HCT116 (cell line): ENCODE measurements at regions not wholly inside any gene's neighbourhood (a gene's known extent, or its start where the extent isn't known, plus 50 kb on each side); places are given as distances from the start of the nearest gene placed in this dataset.

ENCODE experiments used
- ATAC-seq: fragments of 200-7000 bp; cut with Tn5 transposase; 2 replicates; pipeline ENCODE4 v1.9.1; 2020; ENCODE audit warnings: mild to moderate bottlenecking, moderate library complexity
- BruUV-seq: library from RNA; stranded (reverse); fragments of 400-500 nt; replicated peaks from 2 replicates; lab custom pipeline; 2021; lab: Mats Ljungman, UMichigan
- CTCF ChIA-PET: fragments of 300-600 bp; sonication (Branson Sonifier 250); formaldehyde crosslinking; loops from one replicate; lab custom pipeline; 2021; ENCODE audit warnings: antibody characterized with exemption; lab: Charles Lee
- POLR2A ChIA-PET: fragments of 300-600, 350-600 bp; sonication (Branson Sonifier 250); formaldehyde crosslinking; loops from one replicate; lab custom pipeline; 2021; ENCODE audit warnings: antibody characterized with exemption; lab: Charles Lee
- RAD21 ChIA-PET, 2 experiments: fragments of 300-600 bp; sonication (Branson Sonifier 250); formaldehyde crosslinking; loops; one replicate each; lab custom pipeline; 2023; ENCODE audit warnings: low total read pairs in 2 of 2; ENCODE audit not compliant: uncharacterized antibody in 2 of 2, unreplicated experiment in 2 of 2, low non-redundant PET in 1 of 2; lab: Charles Lee
- DNase-seq: peaks from one replicate; pipeline ENCODE4 v3.0.0-alpha.2; 2010; ENCODE audit warnings: low read depth, low spot score
- H2AFZ ChIP-seq: fragments of 200-600 bp; shearing (Covaris generic), sonication (generic); 2 replicates; pipeline ENCODE4 v1.6.1; 2017; ENCODE audit warnings: low read depth, mixed run types, mixed read lengths, antibody characterized with exemption, low read length; ENCODE audit not compliant: poor library complexity, severe bottlenecking
- H3K27ac ChIP-seq: 2 replicates; pipeline ENCODE4 v1.5.1; 2012; ENCODE audit warnings: low read depth, low read length
- H3K27me3 ChIP-seq: fragments of 200-600 bp; sonication (generic); 2 replicates; pipeline ENCODE4 v1.6.1; 2016; ENCODE audit warnings: mixed run types, low read length, mixed read lengths; ENCODE audit not compliant: insufficient read depth
- H3K36me3 ChIP-seq, 2 experiments: fragments of 200-500 bp in 1 of 2; fragments of 200-600 bp in 1 of 2; sonication (Bioruptor generic) in 1 of 2; sonication (generic) in 1 of 2; 2 replicates each; pipeline versions ENCODE4 v1.5.1 to v1.6.1; 2014 to 2016; ENCODE audit warnings: low read length in 2 of 2, inconsistent platforms in 1 of 2, mixed read lengths in 1 of 2, mixed run types in 1 of 2; ENCODE audit not compliant: insufficient read depth in 2 of 2, control insufficient read depth in 1 of 2
- H3K4me1 ChIP-seq, 2 experiments: fragments of 200-600 bp in 1 of 2; sonication (generic) in 1 of 2; 2 replicates each; pipeline versions ENCODE4 v1.5.1 to v1.6.1; 2012 to 2017; ENCODE audit warnings: low read length in 2 of 2, inconsistent platforms in 1 of 2, mild to moderate bottlenecking in 1 of 2, mixed read lengths in 1 of 2, mixed run types in 1 of 2, moderate library complexity in 1 of 2; ENCODE audit not compliant: insufficient read depth in 2 of 2, control insufficient read depth in 1 of 2
- H3K4me2 ChIP-seq: fragments of 200-600 bp; sonication (generic); 2 replicates; pipeline ENCODE4 v1.6.1; 2017; ENCODE audit warnings: mixed run types, low read length, mixed read lengths
- H3K4me3 ChIP-seq, 2 experiments: fragments of 200-600 bp in 1 of 2; sonication (generic) in 1 of 2; replicated peaks in 1 of 2; 2 replicates each; pipeline ENCODE4 v1.5.1; 2011 to 2016; ENCODE audit warnings: low read length in 2 of 2, control low read depth in 1 of 2, low read depth in 1 of 2, mild to moderate bottlenecking in 1 of 2, mixed read lengths in 1 of 2, mixed run types in 1 of 2
- H3K79me2 ChIP-seq: fragments of 200-600 bp; sonication (generic); 2 replicates; pipeline ENCODE4 v1.6.1; 2017; ENCODE audit warnings: mild to moderate bottlenecking, mixed run types, low read length, moderate library complexity, mixed read lengths; ENCODE audit not compliant: insufficient read depth
- H3K9ac ChIP-seq: fragments of 200-600 bp; sonication (generic); 2 replicates; pipeline ENCODE4 v1.6.1; 2016; ENCODE audit warnings: low read length, mixed read lengths
- H3K9me2 ChIP-seq: fragments of 200-600 bp; sonication (generic), shearing (Covaris generic); 2 replicates; pipeline ENCODE4 v1.6.1; 2017; ENCODE audit warnings: mixed run types, mild to moderate bottlenecking, moderate library complexity; ENCODE audit not compliant: insufficient read depth
- H3K9me3 ChIP-seq, 2 experiments: fragments of 200-500 bp in 1 of 2; fragments of 200-600 bp in 1 of 2; sonication (Bioruptor generic) in 1 of 2; sonication (generic) in 1 of 2; 2 replicates each; pipeline ENCODE4 v1.6.1; 2014 to 2017; ENCODE audit warnings: low read length in 2 of 2, mixed read lengths in 2 of 2, inconsistent platforms in 1 of 2, low read depth in 1 of 2, mild to moderate bottlenecking in 1 of 2, mixed run types in 1 of 2, moderate library complexity in 1 of 2; ENCODE audit not compliant: control insufficient read depth in 1 of 2, insufficient read depth in 1 of 2
- H4K20me1 ChIP-seq: fragments of 200-600 bp; sonication (generic), shearing (Covaris generic); 2 replicates; pipeline ENCODE4 v1.6.1; 2017; ENCODE audit warnings: mixed run types, mild to moderate bottlenecking, moderate library complexity; ENCODE audit not compliant: insufficient read depth
- ATF3 ChIP-seq: IDR thresholded peaks from 2 replicates; pipeline ENCODE4 v1.6.1; 2012
- CEBPB ChIP-seq: IDR thresholded peaks from 2 replicates; pipeline ENCODE4 v1.6.1; 2012; ENCODE audit warnings: low read depth
- EGR1 ChIP-seq: IDR thresholded peaks from 2 replicates; pipeline ENCODE4 v1.6.1; 2012; ENCODE audit warnings: low read depth
- EZH2 ChIP-seq: fragments of 200-600 bp; sonication (generic); IDR thresholded peaks from 2 replicates; pipeline ENCODE4 v1.6.1; 2017; ENCODE audit warnings: antibody characterized with exemption, mixed run types
- EZH2phosphoT487 ChIP-seq: fragments of 200-600 bp; IDR thresholded peaks from 2 replicates; pipeline ENCODE4 v1.6.1; 2018; ENCODE audit warnings: antibody characterized with exemption, borderline replicate concordance
- MAX ChIP-seq: IDR thresholded peaks from 2 replicates; pipeline ENCODE4 v1.6.1; 2012
- POLR2AphosphoS5 ChIP-seq: IDR thresholded peaks from 2 replicates; pipeline ENCODE4 v1.6.1; 2011; ENCODE audit warnings: mild to moderate bottlenecking, low read depth, low read length, moderate library complexity
- RAD21 ChIP-seq: IDR thresholded peaks from 2 replicates; pipeline ENCODE4 v1.6.1; 2012; ENCODE audit warnings: low read depth, mild to moderate bottlenecking
- REST ChIP-seq: IDR thresholded peaks from 2 replicates; pipeline ENCODE4 v1.6.1; 2012; ENCODE audit warnings: low read depth
- SP1 ChIP-seq: IDR thresholded peaks from 2 replicates; pipeline ENCODE4 v1.6.1; 2012; ENCODE audit warnings: low read depth
- SRF ChIP-seq: IDR thresholded peaks from 2 replicates; pipeline ENCODE4 v1.6.1; 2012; ENCODE audit warnings: low read depth
- TCF7L2 ChIP-seq: IDR thresholded peaks from 2 replicates; pipeline ENCODE4 v1.7.0; 2011; ENCODE audit warnings: borderline replicate concordance, inconsistent platforms; ENCODE audit not compliant: insufficient read depth, insufficient read length; ENCODE audit errors: extremely low read depth
- ZBTB33 ChIP-seq: IDR thresholded peaks from 2 replicates; pipeline ENCODE4 v1.6.1; 2011; ENCODE audit warnings: mild to moderate bottlenecking, low read length, moderate library complexity; ENCODE audit not compliant: insufficient replicate concordance; ENCODE audit errors: extremely low read depth
- ZFX ChIP-seq: fragments of 450-650 bp; IDR thresholded peaks from 2 replicates; pipeline ENCODE4 v1.6.1; 2017
- intact Hi-C: fragments of 100-400 bp; cut with micrococcal nuclease; formaldehyde crosslinking; loops from 2 replicates; pipeline ENCODE4 v1.10.0; 2022

GRCh38 chr20:12596863-12597262 lies 411.9 kb upstream of the SPTLC3 start:
- no peak for ATAC-seq
- H3K9me2 ChIP-seq = no peaks in the 10 kb centered on the region
- H3K79me2 ChIP-seq = no peaks in the 10 kb centered on the region
- no peak overlapping the region for H2AFZ ChIP-seq
- H3K4me2 ChIP-seq = no peak overlapping the region
- ChIA-PET RAD21 (no interaction called here), CTCF (no interaction called here), POLR2A (no interaction called here)
- TF ChIP-seq REST = no peak
- TF ChIP-seq POLR2AphosphoS5 = no peak
- no peak for TF ChIP-seq EGR1
- no peak for TF ChIP-seq ATF3
- no peak for TF ChIP-seq EZH2phosphoT487
- TF ChIP-seq RAD21 = no peak
- no peak for TF ChIP-seq CEBPB
- no peak for TF ChIP-seq ZFX
- TF ChIP-seq ZBTB33 = no peak
- no peak for TF ChIP-seq SP1
- no peak for TF ChIP-seq MAX
- TF ChIP-seq SRF = no peak
- no peak for TF ChIP-seq EZH2
- TF ChIP-seq TCF7L2 = no peak
- no peak overlapping the region for H3K4me3 ChIP-seq
- H3K36me3 ChIP-seq = no peaks in the 10 kb centered on the region
- BruUV-seq = no TSS peak
- intact Hi-C loops = no loop called here
- H3K9me3 ChIP-seq = peaks cover 9 to 27% of the 10 kb centered on the region in 2 experiments; a peak in 2 of 4 replicates
- DNase-seq = no peak
- no peaks in the 10 kb centered on the region for H3K4me1 ChIP-seq
- H4K20me1 ChIP-seq = no peaks in the 10 kb centered on the region
- no peak overlapping the region for H3K9ac ChIP-seq
- no peak overlapping the region for H3K27ac ChIP-seq
- H3K27me3 ChIP-seq = no peaks in the 10 kb centered on the region
